ENCODE measurements at regions not wholly inside any gene's neighbourhood (a gene's known extent, or its start where the extent isn't known, plus 50 kb on each side); places are given as distances from the start of the nearest gene placed in this dataset.

- no peaks in the 10 kb centered on the region for H3K36me3 Mint-ChIP-seq (ENCODE audit: low read depth)
- peaks cover 19% of the 10 kb centered on the region for H3K4me1 Mint-ChIP-seq (ENCODE audit: low read depth)
- H3K27me3 Mint-ChIP-seq: peaks cover 9% of the 10 kb centered on the region
- intact Hi-C loops (cut with micrococcal nuclease): loop anchor here (10.0 kb wide), 1 partner anchor 56 kb away; no protein-coding TSS in a partner anchor
- peaks cover 8% of the 10 kb centered on the region for H3K9me3 Mint-ChIP-seq
- no peak overlapping the region for H3K4me3 Mint-ChIP-seq
- no peak overlapping the region for H3K27ac Mint-ChIP-seq
Measured at GRCh38 chr17:51430591-51430990, 170.2 kb downstream of the UTP18 start.

- intact Hi-C loops (cut with micrococcal nuclease): loop anchor here (10.0 kb wide), 1 partner anchor 60 kb away; no protein-coding TSS in a partner anchor
- H3K27me3 Mint-ChIP-seq: peaks cover 1% of the 10 kb centered on the region
- H3K27ac Mint-ChIP-seq: peak overlapping the region; percentile 55
- peaks cover 8% of the 10 kb centered on the region for H3K9me3 Mint-ChIP-seq
- H3K4me3 Mint-ChIP-seq: no peak overlapping the region
- no peaks in the 10 kb centered on the region for H3K36me3 Mint-ChIP-seq (ENCODE audit: low read depth)
- H3K4me1 Mint-ChIP-seq (ENCODE audit: low read depth): peaks cover 26% of the 10 kb centered on the region
Measured at GRCh38 chr17:51434434-51435170, 174.3 kb downstream of the UTP18 start.

- Mint-ChIP-seq H3K27me3 (peaks cover 1% of the 10 kb centered on the region), H3K4me3 (peak overlapping the region; percentile 36)
Measured at GRCh38 chr17:51435171-51435552, 174.8 kb downstream of the UTP18 start.

GRCh38 chr17:51435641-51436091 is 175.3 kb downstream of the UTP18 start:
- intact Hi-C loops (cut with micrococcal nuclease): loop anchor here (10.0 kb wide), 1 partner anchor 61 kb away; no protein-coding TSS in a partner anchor
- peaks cover 8% of the 10 kb centered on the region for H3K9me3 Mint-ChIP-seq
- peak overlapping the region; percentile 36 for H3K4me3 Mint-ChIP-seq
- no peaks in the 10 kb centered on the region for H3K36me3 Mint-ChIP-seq (ENCODE audit: low read depth)
- H3K27me3 Mint-ChIP-seq: peaks cover 1% of the 10 kb centered on the region
- H3K4me1 Mint-ChIP-seq (ENCODE audit: low read depth): peaks cover 28% of the 10 kb centered on the region
- H3K27ac Mint-ChIP-seq: peak overlapping the region; percentile 55

More at GRCh38 chr17:51435171-51435552, 174.8 kb downstream of the UTP18 start:
- intact Hi-C loops (cut with micrococcal nuclease): loop anchor here (10.0 kb wide), 1 partner anchor 60 kb away; no protein-coding TSS in a partner anchor
- Mint-ChIP-seq H3K4me1 (ENCODE audit: low read depth) (peaks cover 28% of the 10 kb centered on the region), H3K36me3 (ENCODE audit: low read depth) (no peaks in the 10 kb centered on the region), H3K9me3 (peaks cover 8% of the 10 kb centered on the region), H3K27ac (peak overlapping the region; percentile 55)

GRCh38 chr17:51439395-51440229 is 179.3 kb downstream of the UTP18 start:
- H3K4me1 Mint-ChIP-seq (ENCODE audit: low read depth): peaks cover 44% of the 10 kb centered on the region
- intact Hi-C loops (cut with micrococcal nuclease): loop anchor here (10.0 kb wide), 1 partner anchor 65 kb away; no protein-coding TSS in a partner anchor
- peaks cover 3% of the 10 kb centered on the region for H3K27me3 Mint-ChIP-seq
- no peaks in the 10 kb centered on the region for H3K36me3 Mint-ChIP-seq (ENCODE audit: low read depth)
- H3K9me3 Mint-ChIP-seq: peaks cover 9% of the 10 kb centered on the region
- H3K4me3 Mint-ChIP-seq: no peak overlapping the region
- no peak overlapping the region for H3K27ac Mint-ChIP-seq

- Mint-ChIP-seq H3K4me1 (ENCODE audit: low read depth) (peaks cover 29% of the 10 kb centered on the region), H3K27ac (no peak overlapping the region), H3K4me3 (no peak overlapping the region), H3K9me3 (peaks cover 7% of the 10 kb centered on the region), H3K27me3 (peaks cover 5% of the 10 kb centered on the region), H3K36me3 (ENCODE audit: low read depth) (no peaks in the 10 kb centered on the region)
- intact Hi-C loops (cut with micrococcal nuclease): no loop called here
Measured at GRCh38 chr17:51441431-51441830, 181.1 kb downstream of the UTP18 start.

- H3K9me3 Mint-ChIP-seq: peaks cover 7% of the 10 kb centered on the region
- peak overlapping the region; percentile 22 for H3K27ac Mint-ChIP-seq
- no peaks in the 10 kb centered on the region for H3K36me3 Mint-ChIP-seq (ENCODE audit: low read depth)
- intact Hi-C loops (cut with micrococcal nuclease): no loop called here
- H3K4me1 Mint-ChIP-seq (ENCODE audit: low read depth): peaks cover 28% of the 10 kb centered on the region
- peaks cover 7% of the 10 kb centered on the region for H3K27me3 Mint-ChIP-seq
- no peak overlapping the region for H3K4me3 Mint-ChIP-seq
Measured at GRCh38 chr17:51442088-51442865, 181.9 kb downstream of the UTP18 start.

GRCh38 chr17:51443646-51444045 is 183.3 kb downstream of the UTP18 start:
- Mint-ChIP-seq H3K36me3 (ENCODE audit: low read depth) (no peaks in the 10 kb centered on the region), H3K9me3 (peaks cover 16% of the 10 kb centered on the region), H3K27ac (no peak overlapping the region), H3K4me3 (no peak overlapping the region), H3K27me3 (peaks cover 12% of the 10 kb centered on the region), H3K4me1 (ENCODE audit: low read depth) (peaks cover 28% of the 10 kb centered on the region)
- intact Hi-C loops (cut with micrococcal nuclease): no loop called here

- H3K27me3 Mint-ChIP-seq: peaks cover 13% of the 10 kb centered on the region
- intact Hi-C loops (cut with micrococcal nuclease): no loop called here
- peaks cover 16% of the 10 kb centered on the region for H3K9me3 Mint-ChIP-seq
- no peaks in the 10 kb centered on the region for H3K36me3 Mint-ChIP-seq (ENCODE audit: low read depth)
- H3K4me1 Mint-ChIP-seq (ENCODE audit: low read depth): peaks cover 21% of the 10 kb centered on the region
- no peak overlapping the region for H3K27ac Mint-ChIP-seq
- no peak overlapping the region for H3K4me3 Mint-ChIP-seq
Measured at GRCh38 chr17:51445946-51446345, 185.6 kb downstream of the UTP18 start.

GRCh38 chr17:51454456-51454978 is 194.2 kb downstream of the UTP18 start:
- intact Hi-C loops (cut with micrococcal nuclease): no loop called here
- H3K4me1 Mint-ChIP-seq (ENCODE audit: low read depth): no peaks in the 10 kb centered on the region
- peaks cover 3% of the 10 kb centered on the region for H3K27me3 Mint-ChIP-seq
- H3K27ac Mint-ChIP-seq: no peak overlapping the region
- no peaks in the 10 kb centered on the region for H3K36me3 Mint-ChIP-seq (ENCODE audit: low read depth)
- H3K4me3 Mint-ChIP-seq: no peak overlapping the region
- H3K9me3 Mint-ChIP-seq: no peaks in the 10 kb centered on the region

- intact Hi-C loops (cut with micrococcal nuclease): no loop called here
- Mint-ChIP-seq H3K4me3 (no peak overlapping the region), H3K27ac (no peak overlapping the region), H3K9me3 (no peaks in the 10 kb centered on the region), H3K36me3 (ENCODE audit: low read depth) (no peaks in the 10 kb centered on the region), H3K4me1 (ENCODE audit: low read depth) (no peaks in the 10 kb centered on the region), H3K27me3 (peaks cover 2% of the 10 kb centered on the region)
Measured at GRCh38 chr17:51455211-51455610, 194.9 kb downstream of the UTP18 start.

- no peak overlapping the region for H3K4me3 Mint-ChIP-seq
- H3K27ac Mint-ChIP-seq: no peak overlapping the region
- H3K4me1 Mint-ChIP-seq (ENCODE audit: low read depth): no peaks in the 10 kb centered on the region
- intact Hi-C loops (cut with micrococcal nuclease): no loop called here
- no peaks in the 10 kb centered on the region for H3K9me3 Mint-ChIP-seq
- H3K27me3 Mint-ChIP-seq: peaks cover 2% of the 10 kb centered on the region
- H3K36me3 Mint-ChIP-seq (ENCODE audit: low read depth): no peaks in the 10 kb centered on the region
Measured at GRCh38 chr17:51455931-51456330, 195.6 kb downstream of the UTP18 start.

GRCh38 chr17:51456942-51457341 is 196.6 kb downstream of the UTP18 start:
- H3K36me3 Mint-ChIP-seq (ENCODE audit: low read depth): no peaks in the 10 kb centered on the region
- H3K27me3 Mint-ChIP-seq: peaks cover 2% of the 10 kb centered on the region
- intact Hi-C loops (cut with micrococcal nuclease): no loop called here
- no peak overlapping the region for H3K27ac Mint-ChIP-seq
- H3K4me3 Mint-ChIP-seq: no peak overlapping the region
- no peaks in the 10 kb centered on the region for H3K4me1 Mint-ChIP-seq (ENCODE audit: low read depth)
- H3K9me3 Mint-ChIP-seq: no peaks in the 10 kb centered on the region

All from dendritic cell treated with granulocyte-macrophage colony-stimulating factor and Interleukin-4, amounts not matched to agents 40 ng/mL and 50 ng/mL, for 4 days (primary cell).